ENCODE measurements at regions not wholly inside any gene's neighbourhood (a gene's known extent, or its start where the extent isn't known, plus 50 kb on each side); places are given as distances from the start of the nearest gene placed in this dataset.

- Mint-ChIP-seq H3K27ac (no peak overlapping the region), H3K4me3 (no peak overlapping the region), H3K36me3 (ENCODE audit: low read depth) (peaks cover 2% of the 10 kb centered on the region), H3K4me1 (no peaks in the 10 kb centered on the region), H3K27me3 (ENCODE audit: insufficient read depth) (no peaks in the 10 kb centered on the region), H3K9me3 (peaks cover 2% of the 10 kb centered on the region)
- H3K4me1 ChIP-seq (ENCODE audit: control insufficient read depth, insufficient read depth, low read length) = no peaks in the 10 kb centered on the region
- WGBS, 2 experiments (ENCODE audit: insufficient coverage in 1 of 2, insufficient read length in 1 of 2) = 93 to 100% methylated on average over 2 to 4 of the region's 4 CpGs
- H3K27ac ChIP-seq (ENCODE audit: low read depth, low read length) = no peak overlapping the region
- H3K9ac ChIP-seq (ENCODE audit: extremely low read depth, low read length, poor library complexity, severe bottlenecking) = no peak overlapping the region
- no peaks in the 10 kb centered on the region for H3K27me3 ChIP-seq (ENCODE audit: control insufficient read depth, insufficient read depth, low read length, poor library complexity, severe bottlenecking)
- no peaks in the 10 kb centered on the region for H3K36me3 ChIP-seq (ENCODE audit: control insufficient read depth, insufficient read depth, low read length)
- no peaks in the 10 kb centered on the region for H3K9me3 ChIP-seq (ENCODE audit: control insufficient read depth, low read length)
- no peak overlapping the region for H3K4me3 ChIP-seq (ENCODE audit: low read length)
- DNase-seq = no peak
- TF ChIP-seq CTCF (conservative IDR thresholded peaks at IDR 0.05) = no peak
Observed at GRCh38 chr2:173706936-173707335, 258.2 kb downstream of the SP3 start.

DNA sequence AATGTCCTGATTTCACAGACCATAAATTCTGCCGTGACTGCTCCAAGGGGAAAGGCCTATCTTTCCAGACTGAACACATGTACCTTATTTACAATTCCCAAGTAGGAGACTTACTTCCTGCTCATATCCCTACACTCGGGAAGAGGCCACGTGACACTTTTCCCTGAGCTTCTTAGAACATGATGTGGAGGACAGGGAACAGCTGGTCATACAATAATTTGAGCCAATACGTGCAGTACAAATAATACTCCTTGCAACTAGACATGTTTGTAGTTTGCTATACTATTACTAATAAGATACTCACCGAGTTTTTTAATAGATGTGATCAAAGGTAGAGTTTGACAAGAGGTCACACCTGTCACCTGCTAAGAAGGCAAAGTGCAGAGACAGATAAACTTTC lies 256.4 kb downstream of the SP3 start:
- H3K4me3 ChIP-seq (ENCODE audit: low read length) = no peak overlapping the region
- Mint-ChIP-seq H3K27ac (no peak overlapping the region), H3K4me3 (no peak overlapping the region), H3K4me1 (no peaks in the 10 kb centered on the region), H3K36me3 (ENCODE audit: low read depth) (peaks cover 2% of the 10 kb centered on the region), H3K27me3 (ENCODE audit: insufficient read depth) (no peaks in the 10 kb centered on the region), H3K9me3 (peaks cover 2% of the 10 kb centered on the region)
- H3K9me3 ChIP-seq (ENCODE audit: control insufficient read depth, low read length) = no peaks in the 10 kb centered on the region
- TF ChIP-seq CTCF (conservative IDR thresholded peaks at IDR 0.05) = no peak
- no peak overlapping the region for H3K27ac ChIP-seq (ENCODE audit: low read depth, low read length)
- H3K9ac ChIP-seq (ENCODE audit: extremely low read depth, low read length, poor library complexity, severe bottlenecking) = no peak overlapping the region
- DNase-seq = no peak
- no peaks in the 10 kb centered on the region for H3K36me3 ChIP-seq (ENCODE audit: control insufficient read depth, insufficient read depth, low read length)
- WGBS, 2 experiments (ENCODE audit: insufficient coverage in 1 of 2, insufficient read length in 1 of 2) = 82 to 91% methylated on average over 1 to 5 of the region's 5 CpGs
- H3K4me1 ChIP-seq (ENCODE audit: control insufficient read depth, insufficient read depth, low read length) = no peaks in the 10 kb centered on the region
- no peaks in the 10 kb centered on the region for H3K27me3 ChIP-seq (ENCODE audit: control insufficient read depth, insufficient read depth, low read length, poor library complexity, severe bottlenecking)

- Mint-ChIP-seq H3K4me1 (no peaks in the 10 kb centered on the region), H3K27ac (no peak overlapping the region), H3K27me3 (ENCODE audit: insufficient read depth) (no peaks in the 10 kb centered on the region), H3K9me3 (no peaks in the 10 kb centered on the region), H3K36me3 (ENCODE audit: low read depth) (no peaks in the 10 kb centered on the region), H3K4me3 (no peak overlapping the region)
- no peak overlapping the region for H3K9ac ChIP-seq (ENCODE audit: extremely low read depth, low read length, poor library complexity, severe bottlenecking)
- no peak for DNase-seq
- H3K27ac ChIP-seq (ENCODE audit: low read depth, low read length) = no peak overlapping the region
- no peaks in the 10 kb centered on the region for H3K27me3 ChIP-seq (ENCODE audit: control insufficient read depth, insufficient read depth, low read length, poor library complexity, severe bottlenecking)
- WGBS, 2 experiments (ENCODE audit: insufficient coverage in 1 of 2, insufficient read length in 1 of 2) = 86% methylated on average over 1 of the region's 1 CpG; no CpG with 5 or more reads in 1 of the 2 experiments
- H3K36me3 ChIP-seq (ENCODE audit: control insufficient read depth, insufficient read depth, low read length) = no peaks in the 10 kb centered on the region
- no peaks in the 10 kb centered on the region for H3K4me1 ChIP-seq (ENCODE audit: control insufficient read depth, insufficient read depth, low read length)
- no peak for TF ChIP-seq CTCF (conservative IDR thresholded peaks at IDR 0.05)
- H3K9me3 ChIP-seq (ENCODE audit: control insufficient read depth, low read length) = no peaks in the 10 kb centered on the region
- H3K4me3 ChIP-seq (ENCODE audit: low read length) = no peak overlapping the region
Observed at GRCh38 chr2:173711816-173712215, 253.4 kb downstream of the SP3 start.
